ENCODE measurements at regions not wholly inside any gene's neighbourhood (a gene's known extent, or its start where the extent isn't known, plus 50 kb on each side); places are given as distances from the start of the nearest gene placed in this dataset.

DNA sequence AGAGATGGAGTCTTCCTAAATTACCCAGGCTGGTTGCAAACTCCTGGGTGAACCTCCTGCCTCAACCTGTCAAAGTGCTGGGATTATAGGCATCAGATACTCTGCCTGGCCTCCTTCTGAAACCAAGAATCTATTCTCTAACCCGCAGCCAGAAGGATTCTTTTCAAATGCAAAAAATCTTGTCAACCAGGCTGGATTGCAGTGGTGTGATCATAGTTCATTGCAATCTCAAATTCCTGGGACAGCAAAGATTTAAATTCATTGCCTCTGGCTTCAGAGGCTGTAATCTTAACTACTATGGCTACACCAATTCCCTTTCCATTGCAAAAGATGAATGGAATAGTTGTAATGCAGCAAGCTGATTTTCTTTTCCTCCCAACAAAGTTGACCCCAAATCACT is 106.3 kb upstream of the TBX3 start:
- TF ChIP-seq CTCF (IDR thresholded peaks at IDR 0.05 in 2 of 3, conservative IDR thresholded peaks at IDR 0.05 in 1 of 3; ENCODE audit: borderline replicate concordance in 1 of 3, insufficient read depth in 1 of 3, low read depth in 2 of 3, low read length in 2 of 3): no peak
- TF ChIP-seq ZNF274 (IDR thresholded peaks at IDR 0.05; ENCODE audit: low read depth, low read length): no peak
- TF ChIP-seq, protein P1, sequence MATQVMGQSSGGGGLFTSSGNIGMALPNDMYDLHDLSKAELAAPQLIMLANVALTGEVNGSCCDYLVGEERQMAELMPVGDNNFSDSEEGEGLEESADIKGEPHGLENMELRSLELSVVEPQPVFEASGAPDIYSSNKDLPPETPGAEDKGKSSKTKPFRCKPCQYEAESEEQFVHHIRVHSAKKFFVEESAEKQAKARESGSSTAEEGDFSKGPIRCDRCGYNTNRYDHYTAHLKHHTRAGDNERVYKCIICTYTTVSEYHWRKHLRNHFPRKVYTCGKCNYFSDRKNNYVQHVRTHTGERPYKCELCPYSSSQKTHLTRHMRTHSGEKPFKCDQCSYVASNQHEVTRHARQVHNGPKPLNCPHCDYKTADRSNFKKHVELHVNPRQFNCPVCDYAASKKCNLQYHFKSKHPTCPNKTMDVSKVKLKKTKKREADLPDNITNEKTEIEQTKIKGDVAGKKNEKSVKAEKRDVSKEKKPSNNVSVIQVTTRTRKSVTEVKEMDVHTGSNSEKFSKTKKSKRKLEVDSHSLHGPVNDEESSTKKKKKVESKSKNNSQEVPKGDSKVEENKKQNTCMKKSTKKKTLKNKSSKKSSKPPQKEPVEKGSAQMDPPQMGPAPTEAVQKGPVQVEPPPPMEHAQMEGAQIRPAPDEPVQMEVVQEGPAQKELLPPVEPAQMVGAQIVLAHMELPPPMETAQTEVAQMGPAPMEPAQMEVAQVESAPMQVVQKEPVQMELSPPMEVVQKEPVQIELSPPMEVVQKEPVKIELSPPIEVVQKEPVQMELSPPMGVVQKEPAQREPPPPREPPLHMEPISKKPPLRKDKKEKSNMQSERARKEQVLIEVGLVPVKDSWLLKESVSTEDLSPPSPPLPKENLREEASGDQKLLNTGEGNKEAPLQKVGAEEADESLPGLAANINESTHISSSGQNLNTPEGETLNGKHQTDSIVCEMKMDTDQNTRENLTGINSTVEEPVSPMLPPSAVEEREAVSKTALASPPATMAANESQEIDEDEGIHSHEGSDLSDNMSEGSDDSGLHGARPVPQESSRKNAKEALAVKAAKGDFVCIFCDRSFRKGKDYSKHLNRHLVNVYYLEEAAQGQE (IDR thresholded peaks at IDR 0.05; ENCODE audit: low read depth): no peak
- TF ChIP-seq ZFX (IDR thresholded peaks at IDR 0.05): no peak
- no peak for TF ChIP-seq POLR2A (IDR thresholded peaks at IDR 0.05; ENCODE audit: borderline replicate concordance, extremely low read depth, insufficient read depth, insufficient read length)
- no peak for TF ChIP-seq EGR1 (IDR thresholded peaks at IDR 0.05; ENCODE audit: low read depth)
- no peak for TF ChIP-seq POLR2AphosphoS5 (IDR thresholded peaks at IDR 0.05; ENCODE audit: low read depth, low read length)
- TF ChIP-seq EZH2 (IDR thresholded peaks at IDR 0.05): no peak

Data from HCT116 (cell line).